ENCODE measurements at regions not wholly inside any gene's neighbourhood (a gene's known extent, or its start where the extent isn't known, plus 50 kb on each side); places are given as distances from the start of the nearest gene placed in this dataset.

DNA sequence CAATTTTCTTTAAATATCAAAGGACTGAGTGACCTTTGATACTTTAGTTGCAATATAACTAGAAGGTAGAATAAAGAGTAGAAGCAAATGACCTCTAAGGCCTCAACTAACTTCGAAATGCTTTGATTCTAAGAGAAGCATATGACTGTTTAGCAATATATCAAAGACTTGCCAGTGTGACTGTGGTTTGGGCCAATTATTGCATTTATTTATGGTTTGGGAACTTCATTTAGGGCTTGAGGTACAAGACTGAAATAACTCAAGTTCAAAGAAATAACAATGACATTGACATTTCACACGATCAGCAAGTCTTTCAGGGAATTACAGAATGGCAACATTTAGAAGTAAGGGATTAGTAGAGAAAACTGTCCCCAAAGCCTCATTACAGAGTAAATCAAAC, 709.7 kb upstream of the LRRC4C start:
- H3K4me3 Mint-ChIP-seq = no peak overlapping the region
- no peak for DNase-seq
- H3K27me3 Mint-ChIP-seq (ENCODE audit: low read depth, poor library complexity) = peaks cover 4% of the 10 kb centered on the region
- no peak overlapping the region for H3K27ac Mint-ChIP-seq
- H3K36me3 Mint-ChIP-seq (ENCODE audit: low read depth) = no peaks in the 10 kb centered on the region
- peaks cover 4% of the 10 kb centered on the region for H3K9me3 Mint-ChIP-seq
- H3K4me1 Mint-ChIP-seq = no peaks in the 10 kb centered on the region
- TF ChIP-seq, protein P1, sequence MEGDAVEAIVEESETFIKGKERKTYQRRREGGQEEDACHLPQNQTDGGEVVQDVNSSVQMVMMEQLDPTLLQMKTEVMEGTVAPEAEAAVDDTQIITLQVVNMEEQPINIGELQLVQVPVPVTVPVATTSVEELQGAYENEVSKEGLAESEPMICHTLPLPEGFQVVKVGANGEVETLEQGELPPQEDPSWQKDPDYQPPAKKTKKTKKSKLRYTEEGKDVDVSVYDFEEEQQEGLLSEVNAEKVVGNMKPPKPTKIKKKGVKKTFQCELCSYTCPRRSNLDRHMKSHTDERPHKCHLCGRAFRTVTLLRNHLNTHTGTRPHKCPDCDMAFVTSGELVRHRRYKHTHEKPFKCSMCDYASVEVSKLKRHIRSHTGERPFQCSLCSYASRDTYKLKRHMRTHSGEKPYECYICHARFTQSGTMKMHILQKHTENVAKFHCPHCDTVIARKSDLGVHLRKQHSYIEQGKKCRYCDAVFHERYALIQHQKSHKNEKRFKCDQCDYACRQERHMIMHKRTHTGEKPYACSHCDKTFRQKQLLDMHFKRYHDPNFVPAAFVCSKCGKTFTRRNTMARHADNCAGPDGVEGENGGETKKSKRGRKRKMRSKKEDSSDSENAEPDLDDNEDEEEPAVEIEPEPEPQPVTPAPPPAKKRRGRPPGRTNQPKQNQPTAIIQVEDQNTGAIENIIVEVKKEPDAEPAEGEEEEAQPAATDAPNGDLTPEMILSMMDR (IDR thresholded peaks at IDR 0.05) = no peak

DNA sequence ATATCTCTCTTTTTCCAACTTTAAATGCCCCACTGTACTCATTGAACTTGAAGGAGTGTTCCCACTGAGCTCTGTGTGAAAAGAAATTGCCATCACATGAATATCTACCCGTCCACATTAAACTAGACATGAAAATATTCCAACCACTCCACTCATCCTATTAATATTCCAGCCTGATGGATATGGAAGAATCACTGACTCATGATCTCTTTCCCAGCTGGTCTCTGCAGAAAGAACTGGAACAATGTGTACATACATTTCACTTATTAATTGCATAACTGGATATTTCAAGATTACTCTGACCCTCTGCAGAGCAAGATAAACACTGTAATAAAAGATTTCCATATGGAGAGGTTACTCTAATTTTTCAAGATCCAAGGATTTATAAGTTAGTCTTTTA, 711.1 kb upstream of the LRRC4C start:
- Mint-ChIP-seq H3K4me1 (no peaks in the 10 kb centered on the region), H3K27me3 (ENCODE audit: low read depth, poor library complexity) (peaks cover 4% of the 10 kb centered on the region), H3K36me3 (ENCODE audit: low read depth) (no peaks in the 10 kb centered on the region), H3K4me3 (no peak overlapping the region), H3K9me3 (peaks cover 4% of the 10 kb centered on the region), H3K27ac (no peak overlapping the region)
- TF ChIP-seq, protein P1 (IDR thresholded peaks at IDR 0.05) = no peak
- DNase-seq = no peak

DNA sequence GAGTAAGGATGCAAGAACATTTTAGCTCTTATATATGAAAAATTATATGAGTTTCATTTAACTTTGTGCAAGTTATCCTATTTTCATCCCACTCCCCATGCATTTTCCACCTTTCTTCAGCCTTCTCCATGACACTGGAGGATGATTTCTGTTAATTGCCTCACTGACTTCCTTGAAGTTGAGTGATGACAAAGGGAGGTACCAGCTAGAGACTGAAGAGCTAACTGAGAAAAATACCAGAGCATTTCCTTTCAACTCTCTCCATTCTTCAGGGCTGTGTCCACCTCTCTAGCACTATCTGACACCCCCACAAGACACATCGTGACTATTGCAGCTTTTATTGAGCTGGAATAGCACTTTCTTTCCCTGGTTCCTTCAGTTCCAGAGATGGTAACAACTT, 711.6 kb upstream of the LRRC4C start:
- H3K27ac Mint-ChIP-seq = no peak overlapping the region
- TF ChIP-seq, protein P1 (IDR thresholded peaks at IDR 0.05) = no peak
- peaks cover 4% of the 10 kb centered on the region for H3K9me3 Mint-ChIP-seq
- no peak overlapping the region for H3K4me3 Mint-ChIP-seq
- no peak for DNase-seq
- no peaks in the 10 kb centered on the region for H3K36me3 Mint-ChIP-seq (ENCODE audit: low read depth)
- H3K27me3 Mint-ChIP-seq (ENCODE audit: low read depth, poor library complexity) = peaks cover 4% of the 10 kb centered on the region
- H3K4me1 Mint-ChIP-seq = no peaks in the 10 kb centered on the region

- H3K9me3 Mint-ChIP-seq = peaks cover 4% of the 10 kb centered on the region
- H3K4me1 Mint-ChIP-seq = no peaks in the 10 kb centered on the region
- DNase-seq = no peak
- H3K4me3 Mint-ChIP-seq = no peak overlapping the region
- no peaks in the 10 kb centered on the region for H3K36me3 Mint-ChIP-seq (ENCODE audit: low read depth)
- peaks cover 4% of the 10 kb centered on the region for H3K27me3 Mint-ChIP-seq (ENCODE audit: low read depth, poor library complexity)
- no peak overlapping the region for H3K27ac Mint-ChIP-seq
- TF ChIP-seq, protein P1 (IDR thresholded peaks at IDR 0.05) = no peak
Measured at GRCh38 chr11:42172441-42172840, 713.0 kb upstream of the LRRC4C start.

DNA sequence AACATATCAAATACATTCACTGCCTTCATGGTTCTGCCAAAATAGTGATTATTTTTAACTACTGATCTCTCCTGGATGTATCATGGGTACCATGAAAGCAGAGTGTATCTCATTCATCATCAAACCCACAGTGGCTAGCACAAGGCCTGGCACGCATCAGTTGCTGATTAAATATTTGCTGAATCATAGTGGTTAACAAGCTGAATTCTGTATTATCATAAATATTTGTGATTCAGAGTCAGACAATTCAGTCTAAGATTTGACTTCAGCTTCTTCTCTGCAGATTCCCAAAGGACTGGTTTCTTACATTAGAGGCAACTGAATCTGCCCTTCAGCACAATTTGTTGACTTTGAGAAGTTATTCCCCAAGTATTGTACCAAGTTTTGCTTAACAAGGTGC, 715.8 kb upstream of the LRRC4C start:
- no peak for DNase-seq
- Mint-ChIP-seq H3K27me3 (ENCODE audit: low read depth, poor library complexity) (no peaks in the 10 kb centered on the region), H3K9me3 (no peaks in the 10 kb centered on the region), H3K36me3 (ENCODE audit: low read depth) (no peaks in the 10 kb centered on the region), H3K4me3 (no peak overlapping the region), H3K27ac (no peak overlapping the region), H3K4me1 (no peaks in the 10 kb centered on the region)
- TF ChIP-seq, protein P1 (IDR thresholded peaks at IDR 0.05) = no peak

GRCh38 chr11:42179216-42179615, 719.8 kb upstream of the LRRC4C start:
- H3K4me1 Mint-ChIP-seq = no peaks in the 10 kb centered on the region
- H3K36me3 Mint-ChIP-seq (ENCODE audit: low read depth) = no peaks in the 10 kb centered on the region
- H3K27me3 Mint-ChIP-seq (ENCODE audit: low read depth, poor library complexity) = no peaks in the 10 kb centered on the region
- DNase-seq = no peak
- H3K9me3 Mint-ChIP-seq = no peaks in the 10 kb centered on the region
- TF ChIP-seq, protein P1 (IDR thresholded peaks at IDR 0.05) = no peak
- no peak overlapping the region for H3K4me3 Mint-ChIP-seq
- no peak overlapping the region for H3K27ac Mint-ChIP-seq
